Adrenal gland (tissue), 9 donors: ENCODE measurements at regions not wholly inside any gene's neighbourhood (a gene's known extent, or its start where the extent isn't known, plus 50 kb on each side); places are given as distances from the start of the nearest gene placed in this dataset.

Experiments used
- DNase-seq, 7 donors: peaks; one replicate each; pipeline ENCODE4 v3.0.0-alpha.2; 2019 to 2020
- H3K27ac ChIP-seq, 5 donors: fragments of 200-600 bp; sonication (generic) in 4 of 5; 1 replicate in 3 of 5; 2 replicates in 2 of 5; pipeline versions ENCODE4 v1.5.1 to v1.8.0; 2016 to 2020; ENCODE audit warnings: mild to moderate bottlenecking in 1 of 5
- H3K27me3 ChIP-seq: fragments of 200-600 bp; 2 replicates; pipeline ENCODE4 v1.8.0; 2021
- H3K36me3 ChIP-seq, 2 donors: fragments of 200-600 bp; replicated peaks in 1 of 2; 1 replicate in 1 of 2; 2 replicates in 1 of 2; pipeline versions ENCODE4 v1.5.1 to v1.8.0; 2018 to 2022
- H3K4me1 ChIP-seq, 2 donors: fragments of 200-600 bp; replicated peaks in 1 of 2; 1 replicate in 1 of 2; 2 replicates in 1 of 2; pipeline versions ENCODE4 v1.5.1 to v1.8.0; 2018 to 2021
- H3K4me3 ChIP-seq, 4 donors: fragments of 200-600 bp; sonication (generic) in 3 of 4; one replicate each; pipeline ENCODE4 v1.5.1; 2016 to 2018
- H3K9me3 ChIP-seq, 3 donors: fragments of 200-600 bp; sonication (generic) in 1 of 3; replicated peaks in 1 of 3; 1 replicate in 2 of 3; 2 replicates in 1 of 3; pipeline versions ENCODE4 v1.5.1 to v1.8.0; 2016 to 2021
- POLR2A ChIP-seq, 2 donors: fragments of 450-650 bp; IDR thresholded peaks; one replicate each; pipeline ENCODE4 v1.6.1; 2017; ENCODE audit warnings: antibody characterized with exemption in 2 of 2, mild to moderate bottlenecking in 2 of 2, moderate library complexity in 1 of 2
- whole genome bisulfite sequencing, 4 donors: extraction: QIAGEN DNeasy Blood & Tissue Kit in 2 of 4; methylation state at CpG; one replicate each; pipeline versions ENCODE4 v1.1.5 to v1.1.7; 2013 to 2017; 5-methylcytosine and 5-hydroxymethylcytosine counted together
- intact Hi-C, 2 donors: fragments of 100-400 bp; cut with DNase I; formaldehyde crosslinking; loops; one replicate each; pipeline versions ENCODE4 v1.14.1 to v1.15.0; 2022 to 2023
- TF ChIP-seq, protein P1 (sequence below), 6 experiments: fragments of 450-650 bp in 4 of 6; fragments of 200-600 bp in 2 of 6; sonication (generic) in 1 of 6; IDR thresholded peaks; 1 replicate in 5 of 6; 2 replicates in 1 of 6; pipeline versions ENCODE4 v1.5.1 to v1.8.0; 2016 to 2021; ENCODE audit warnings: antibody characterized with exemption in 6 of 6, mild to moderate bottlenecking in 2 of 6, moderate library complexity in 1 of 6
- donor health status: healthy with polysubstance abuse.
- donor health status: Bipolar disorder and iron deficiency.
- donor health status: DM: yes; HTN: yes; CAD: no.
- donor health status: DM: no; HTN: no; CAD: no.
- donor health status: DM: no; HTN: no; CAD: no.

DNA sequence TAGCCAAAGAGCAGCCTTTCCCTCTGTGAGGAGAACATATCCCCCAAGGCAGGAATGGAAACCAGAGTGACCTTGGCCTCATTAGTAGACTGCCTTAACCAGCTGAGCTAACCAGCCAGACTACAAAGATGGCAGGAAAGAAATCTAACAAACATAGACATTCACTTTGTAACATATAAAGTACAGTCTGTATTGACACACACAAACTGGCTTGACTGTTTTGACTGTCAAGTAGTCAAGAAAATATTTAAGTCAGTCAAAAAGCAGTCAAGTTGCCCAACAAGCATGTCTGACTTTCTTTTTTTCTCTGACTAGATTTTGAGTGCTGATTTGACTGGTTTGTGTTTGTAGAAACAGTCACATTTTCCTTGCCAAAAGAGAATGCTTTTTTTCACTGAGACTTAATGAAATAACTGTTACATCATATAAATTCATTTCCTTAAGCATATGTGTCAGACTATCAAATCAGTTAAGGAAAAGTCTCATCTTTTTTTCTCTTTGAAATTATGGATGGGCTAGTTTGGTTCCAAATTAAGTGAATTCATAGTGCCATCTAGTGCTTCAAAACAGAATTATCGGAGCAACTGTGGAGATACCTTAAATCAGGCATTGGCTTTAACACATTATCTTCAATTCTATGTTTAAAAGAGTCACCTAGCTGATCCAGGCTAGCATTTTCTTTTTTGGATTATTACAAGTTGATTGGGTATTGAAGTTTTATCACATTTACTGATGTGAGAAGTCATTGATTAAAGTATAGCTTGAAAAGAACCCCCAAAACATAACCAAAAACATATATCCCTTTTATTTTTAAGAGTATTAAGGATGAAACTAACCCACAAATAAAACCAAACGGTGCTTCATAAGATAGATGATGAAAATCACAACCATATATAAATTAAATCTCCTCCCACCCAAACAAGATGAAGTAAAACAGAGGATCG lies 75.0 kb downstream of the ATP6V1G3 start:
- H3K9me3 ChIP-seq, result no peaks in the 10 kb centered on the region
- no peaks in the 10 kb centered on the region for H3K4me1 ChIP-seq
- TF ChIP-seq, protein P1, sequence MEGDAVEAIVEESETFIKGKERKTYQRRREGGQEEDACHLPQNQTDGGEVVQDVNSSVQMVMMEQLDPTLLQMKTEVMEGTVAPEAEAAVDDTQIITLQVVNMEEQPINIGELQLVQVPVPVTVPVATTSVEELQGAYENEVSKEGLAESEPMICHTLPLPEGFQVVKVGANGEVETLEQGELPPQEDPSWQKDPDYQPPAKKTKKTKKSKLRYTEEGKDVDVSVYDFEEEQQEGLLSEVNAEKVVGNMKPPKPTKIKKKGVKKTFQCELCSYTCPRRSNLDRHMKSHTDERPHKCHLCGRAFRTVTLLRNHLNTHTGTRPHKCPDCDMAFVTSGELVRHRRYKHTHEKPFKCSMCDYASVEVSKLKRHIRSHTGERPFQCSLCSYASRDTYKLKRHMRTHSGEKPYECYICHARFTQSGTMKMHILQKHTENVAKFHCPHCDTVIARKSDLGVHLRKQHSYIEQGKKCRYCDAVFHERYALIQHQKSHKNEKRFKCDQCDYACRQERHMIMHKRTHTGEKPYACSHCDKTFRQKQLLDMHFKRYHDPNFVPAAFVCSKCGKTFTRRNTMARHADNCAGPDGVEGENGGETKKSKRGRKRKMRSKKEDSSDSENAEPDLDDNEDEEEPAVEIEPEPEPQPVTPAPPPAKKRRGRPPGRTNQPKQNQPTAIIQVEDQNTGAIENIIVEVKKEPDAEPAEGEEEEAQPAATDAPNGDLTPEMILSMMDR (IDR thresholded peaks at IDR 0.05), result peak; percentile 59 to 82 (median 68)
- no peak for TF ChIP-seq POLR2A (IDR thresholded peaks at IDR 0.05)
- 26 to 38% (median 31%) methylated on average over 3 of the region's 3 CpGs for WGBS, 4 donors
- DNase-seq, result no peak
- intact Hi-C loops, result loop anchor here (10.0 kb wide), 2 partner anchors 381 to 851 kb away; no protein-coding TSS in a partner anchor
- no peak overlapping the region for H3K4me3 ChIP-seq
- no peak overlapping the region for H3K27ac ChIP-seq
- H3K27me3 ChIP-seq, result no peaks in the 10 kb centered on the region
- H3K36me3 ChIP-seq, result no peaks in the 10 kb centered on the region

DNA sequence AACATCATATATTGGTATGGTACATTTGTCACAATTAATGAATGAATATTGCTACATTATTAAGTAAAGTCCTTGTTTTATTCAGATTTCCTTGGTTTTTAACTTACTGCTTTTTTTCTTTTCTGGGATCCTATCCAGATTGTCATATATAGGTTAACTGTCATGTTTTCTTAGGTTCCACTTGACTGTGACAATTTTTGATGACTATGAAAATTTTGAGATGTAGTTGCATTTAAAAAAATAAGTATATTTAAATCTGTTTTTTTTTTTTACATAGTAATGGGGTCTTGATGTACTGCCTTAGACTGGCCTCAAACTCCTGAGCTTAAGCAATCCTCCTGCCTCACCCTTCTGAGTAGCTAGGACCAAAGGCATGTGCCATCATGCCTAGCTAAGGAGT lies 76.8 kb downstream of the ATP6V1G3 start:
- no peaks in the 10 kb centered on the region for H3K4me1 ChIP-seq
- intact Hi-C loops, result loop anchor here (5.0 to 10.0 kb wide), 3 partner anchors 376 to 849 kb away; no protein-coding TSS in a partner anchor
- H3K27me3 ChIP-seq, result no peaks in the 10 kb centered on the region
- H3K36me3 ChIP-seq, result no peaks in the 10 kb centered on the region
- no peak overlapping the region for H3K4me3 ChIP-seq
- no peak overlapping the region for H3K27ac ChIP-seq
- DNase-seq, result no peak
- TF ChIP-seq, protein P1 (IDR thresholded peaks at IDR 0.05), result no peak
- TF ChIP-seq POLR2A (IDR thresholded peaks at IDR 0.05), result no peak
- H3K9me3 ChIP-seq, result no peaks in the 10 kb centered on the region

GRCh38 chr1:198462365-198463019 lies 78.0 kb downstream of the ATP6V1G3 start:
- intact Hi-C loops, result loop anchor here (5.0 to 10.0 kb wide), 3 partner anchors 375 to 848 kb away; no protein-coding TSS in a partner anchor
- Histone ChIP-seq H3K27ac (no peak overlapping the region), H3K9me3 (no peaks in the 10 kb centered on the region), H3K27me3 (no peaks in the 10 kb centered on the region), H3K36me3 (no peaks in the 10 kb centered on the region), H3K4me1 (no peaks in the 10 kb centered on the region), H3K4me3 (no peak overlapping the region)
- 67 to 86% (median 78%) methylated on average over 1 of the region's 1 CpG for WGBS, 4 donors
- TF ChIP-seq POLR2A (IDR thresholded peaks at IDR 0.05), result no peak
- DNase-seq, result peak in 2 of 7 donors; percentile 9 to 15

DNA sequence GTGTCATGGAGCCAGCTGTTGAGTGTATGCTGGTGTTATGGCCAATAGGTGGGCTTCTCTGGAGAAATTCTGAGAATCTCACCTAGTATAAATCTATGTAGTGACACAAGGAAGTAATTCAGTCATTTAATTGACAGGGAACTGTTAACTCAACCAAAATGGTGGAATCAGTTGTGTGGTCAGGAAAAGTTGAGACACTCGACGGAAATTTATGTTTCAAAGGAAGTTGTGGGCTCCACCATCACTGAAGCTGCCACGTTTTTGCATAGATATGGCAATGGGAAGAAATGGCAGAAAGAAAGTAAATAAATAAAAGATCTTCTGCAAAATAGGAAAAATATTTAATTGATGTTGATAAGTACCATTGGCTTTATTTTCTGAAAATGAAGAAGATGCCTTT lies 84.5 kb downstream of the ATP6V1G3 start:
- intact Hi-C loops, result no loop called here
- no peaks in the 10 kb centered on the region for H3K4me1 ChIP-seq
- H3K9me3 ChIP-seq, result no peaks in the 10 kb centered on the region
- no peak for DNase-seq
- no peak overlapping the region for H3K4me3 ChIP-seq
- 76 to 80% (median 78%) methylated on average over 3 of the region's 3 CpGs for WGBS, 4 donors
- H3K36me3 ChIP-seq, result no peaks in the 10 kb centered on the region
- no peaks in the 10 kb centered on the region for H3K27me3 ChIP-seq
- TF ChIP-seq, protein P1 (IDR thresholded peaks at IDR 0.05), result no peak
- TF ChIP-seq POLR2A (IDR thresholded peaks at IDR 0.05), result no peak
- no peak overlapping the region for H3K27ac ChIP-seq
